ENCODE measurements at regions not wholly inside any gene's neighbourhood (a gene's known extent, or its start where the extent isn't known, plus 50 kb on each side); places are given as distances from the start of the nearest gene placed in this dataset.
"Not testable (repeated sequence)": the region's sequence is repeated elsewhere in the genome, so short reads cannot be mapped to it uniquely, and the experiment has no call there.

GRCh38 chrX:67213686-67214085 is 330.1 kb upstream of the AR start:
- not testable (repeated sequence) for DNase-seq

DNA sequence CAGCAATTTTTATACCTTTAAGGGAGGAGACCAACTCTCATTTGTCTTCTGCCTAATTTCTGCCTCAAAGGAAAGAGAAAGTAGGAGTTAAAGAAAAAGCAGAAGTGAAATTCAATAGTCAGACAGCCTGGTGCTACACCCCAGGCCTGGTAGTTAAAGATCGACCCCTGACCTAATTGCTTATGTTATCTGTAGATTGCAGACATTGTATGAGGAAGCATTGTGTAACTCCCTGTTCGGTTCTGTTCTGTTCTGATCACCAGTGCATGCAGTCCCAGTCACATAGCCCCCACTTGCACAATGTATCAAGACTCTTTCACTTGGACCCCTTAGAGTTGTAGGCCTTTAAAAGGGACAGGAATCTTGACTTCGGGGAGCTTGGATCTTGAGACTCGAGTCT is 335.9 kb upstream of the AR start:
- DNase-seq, result no peak

- no peak for DNase-seq
Measured at GRCh38 chrX:67159437-67159836, 384.4 kb upstream of the AR start.

DNA sequence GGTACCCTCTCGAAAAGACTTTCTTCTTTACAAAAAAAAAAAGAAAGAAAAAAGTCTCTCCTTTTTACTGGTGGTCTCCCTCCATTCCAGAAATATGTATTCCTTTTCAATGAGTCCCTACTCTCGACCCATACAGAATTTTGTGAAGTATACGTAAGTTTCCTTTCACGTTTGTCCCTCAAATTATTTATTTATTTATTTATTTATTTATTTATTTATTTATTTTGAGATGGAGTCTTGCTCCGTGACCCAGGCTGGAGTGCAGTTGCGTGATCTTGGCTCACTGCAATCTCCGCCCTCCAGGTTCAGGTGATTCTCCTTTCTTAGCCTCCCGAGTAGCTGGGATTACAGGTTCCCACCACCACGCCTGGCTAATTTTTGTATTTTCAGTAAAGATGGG is 429.2 kb upstream of the AR start:
- DNase-seq, result no peak

- no peak for DNase-seq
Measured at GRCh38 chrX:67105758-67106116, 438.1 kb upstream of the AR start.

- DNase-seq, result no peak
Measured at GRCh38 chrX:67104982-67105757, 438.7 kb upstream of the AR start.

DNA sequence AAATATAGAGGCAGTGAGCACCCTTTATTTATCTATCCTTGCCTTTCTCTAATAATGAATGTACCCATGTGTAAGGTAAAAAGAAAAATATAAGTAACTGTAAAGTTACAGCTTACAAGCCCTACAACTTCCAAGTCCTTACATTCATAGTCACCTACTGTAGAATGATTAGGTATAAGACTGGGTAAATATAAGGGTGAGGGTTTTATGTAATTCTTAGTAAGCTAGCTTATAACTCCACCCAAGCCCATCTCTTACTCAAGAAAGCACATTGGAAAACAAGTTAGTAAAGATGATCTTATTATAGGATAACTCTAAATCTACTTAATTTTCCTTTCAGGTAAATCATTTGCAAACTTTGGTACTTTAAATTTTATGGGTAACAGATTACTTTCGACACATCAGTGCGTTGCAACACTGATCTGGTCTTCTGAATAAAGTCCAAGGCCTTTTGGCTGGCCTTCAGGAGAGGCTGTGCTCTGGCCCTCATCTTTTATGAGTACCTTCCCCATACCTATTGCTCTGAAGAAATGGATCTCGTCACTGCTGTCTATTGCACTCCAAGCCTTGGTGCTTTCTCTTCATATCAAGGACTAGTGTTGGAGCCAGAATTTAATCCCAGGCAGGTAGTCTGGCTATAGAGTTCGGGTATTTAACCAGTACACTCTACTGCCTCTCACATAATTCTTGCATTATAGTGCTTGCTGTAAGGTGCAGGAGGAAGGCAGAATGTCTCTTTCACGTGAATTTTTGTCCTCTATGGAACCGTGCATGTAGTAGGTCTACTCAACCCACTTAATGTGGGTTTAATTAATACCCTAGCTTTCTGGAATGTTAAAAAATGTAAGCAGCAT is 443.6 kb upstream of the AR start:
- DNase-seq, result no peak

DNA sequence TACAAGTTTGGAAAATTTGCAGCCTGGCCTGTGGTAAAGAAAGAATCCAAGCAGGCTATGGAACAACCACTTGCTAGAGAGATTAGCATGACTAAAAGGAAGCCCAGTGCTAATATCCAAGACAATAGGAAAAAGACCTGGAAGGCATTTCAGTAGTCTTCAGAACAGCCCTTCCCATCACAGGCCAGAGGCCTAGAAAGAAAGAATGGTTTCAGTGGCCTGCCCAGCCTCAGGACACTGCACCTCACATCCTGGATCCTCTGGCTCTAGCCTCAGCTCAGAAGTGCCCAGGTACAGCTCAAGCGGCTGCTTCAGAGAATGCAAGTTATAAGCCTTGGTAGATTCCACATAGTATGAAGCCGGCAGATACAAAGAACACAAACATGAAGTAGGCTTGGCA is 449.8 kb upstream of the AR start:
- no peak for DNase-seq

- DNase-seq, result no peak
Measured at GRCh38 chrX:67050760-67051159, 411.9 kb upstream of the EDA2R start.

DNA sequence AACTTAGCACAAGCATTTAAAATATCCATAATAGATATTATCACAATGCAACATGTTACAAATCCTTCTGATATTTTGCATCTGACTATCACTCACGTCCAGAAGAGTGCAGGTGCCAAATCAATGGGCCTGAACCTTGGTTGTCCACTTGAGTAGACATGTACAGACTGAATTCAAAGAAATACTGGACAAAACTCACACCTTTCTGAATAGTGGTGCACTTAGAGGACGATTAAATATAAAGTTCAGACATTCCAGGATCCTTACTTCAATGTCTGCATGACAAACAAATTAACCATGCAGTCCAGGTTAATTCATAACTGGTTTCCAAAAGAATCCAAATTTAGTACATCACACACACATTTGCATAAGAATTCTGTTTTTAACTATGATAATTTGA is 406.0 kb upstream of the EDA2R start:
- DNase-seq, result no peak

GRCh38 chrX:67044029-67044653 is 405.3 kb upstream of the EDA2R start:
- DNase-seq, result no peak

DNA sequence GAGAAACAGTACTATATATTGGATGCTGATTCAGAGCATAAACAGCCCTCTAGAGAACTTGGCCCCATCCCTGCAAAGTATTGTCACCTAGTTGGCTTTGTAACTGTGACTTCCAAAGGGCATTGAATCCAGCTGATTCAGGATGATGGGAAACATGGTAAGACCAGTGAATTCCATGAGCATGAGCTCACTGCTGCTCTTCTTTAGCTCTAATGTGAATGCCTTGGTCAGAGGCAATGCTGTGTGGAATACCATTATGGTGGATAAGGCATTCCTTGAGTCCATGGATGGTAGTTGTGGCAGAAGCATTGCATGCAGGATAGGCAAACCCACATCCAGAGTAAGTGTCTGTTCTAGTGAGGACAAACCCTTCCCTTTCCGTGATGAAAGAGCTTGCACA is 365.6 kb upstream of the EDA2R start:
- no peak for DNase-seq

DNA sequence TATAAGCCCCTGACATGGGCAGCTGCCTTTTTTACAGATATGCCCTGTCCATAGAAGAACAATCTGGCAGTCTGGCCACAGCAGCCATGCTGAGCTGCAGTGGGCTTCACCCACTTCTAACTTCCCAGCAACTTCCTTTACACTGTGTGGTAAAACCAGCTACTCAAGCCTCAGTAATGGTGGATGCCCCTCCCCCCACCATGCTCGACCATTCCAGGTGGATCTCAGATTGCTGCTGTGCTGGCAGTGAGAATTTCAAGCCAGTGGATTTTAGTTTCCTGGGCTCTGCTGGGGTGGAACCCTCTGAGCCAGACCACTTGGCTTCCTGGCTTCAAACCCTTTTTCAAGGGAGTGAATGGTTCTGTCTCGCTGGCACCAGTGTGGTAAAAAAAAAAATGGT is 355.9 kb upstream of the EDA2R start:
- no peak for DNase-seq

DNA sequence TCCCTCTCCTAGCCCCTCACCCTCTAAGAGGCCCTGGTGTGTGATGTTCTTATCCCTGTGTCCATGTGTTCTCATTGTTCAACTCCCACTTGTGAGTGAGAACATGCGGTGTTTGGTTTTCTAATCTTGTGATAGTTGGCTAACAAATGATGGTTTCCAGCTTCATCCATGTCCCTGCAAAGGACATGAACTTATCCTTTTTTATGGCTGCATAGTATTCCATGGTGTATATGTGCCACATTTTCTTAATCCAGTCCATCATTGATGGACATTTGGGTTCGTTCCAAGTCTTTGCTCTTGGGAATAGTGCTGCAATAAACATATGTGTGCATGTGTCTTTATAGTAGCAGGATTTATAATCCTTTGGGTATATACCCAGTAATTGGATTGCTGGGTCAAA is 353.2 kb upstream of the EDA2R start:
- not testable (repeated sequence) for DNase-seq

DNA sequence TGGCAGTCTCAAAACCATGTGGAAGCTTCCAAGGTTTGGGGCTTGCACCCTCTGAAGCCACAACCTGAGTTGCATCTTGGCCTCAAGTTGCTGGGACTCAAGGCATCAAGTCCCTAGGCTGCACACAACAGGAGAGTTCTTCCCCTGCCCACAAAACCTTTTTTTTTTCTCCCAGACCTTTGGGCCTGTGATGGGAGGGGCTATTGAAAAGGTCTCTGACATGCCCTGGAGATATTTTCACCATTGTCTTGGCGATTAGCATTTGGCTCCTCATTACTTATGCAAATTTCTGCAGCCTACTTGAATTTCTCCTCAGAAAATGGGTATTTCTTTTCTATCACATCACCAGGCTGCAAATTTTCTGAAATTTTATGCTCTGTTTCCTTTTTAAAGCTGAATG is 349.5 kb upstream of the EDA2R start:
- DNase-seq, result no peak

DNA sequence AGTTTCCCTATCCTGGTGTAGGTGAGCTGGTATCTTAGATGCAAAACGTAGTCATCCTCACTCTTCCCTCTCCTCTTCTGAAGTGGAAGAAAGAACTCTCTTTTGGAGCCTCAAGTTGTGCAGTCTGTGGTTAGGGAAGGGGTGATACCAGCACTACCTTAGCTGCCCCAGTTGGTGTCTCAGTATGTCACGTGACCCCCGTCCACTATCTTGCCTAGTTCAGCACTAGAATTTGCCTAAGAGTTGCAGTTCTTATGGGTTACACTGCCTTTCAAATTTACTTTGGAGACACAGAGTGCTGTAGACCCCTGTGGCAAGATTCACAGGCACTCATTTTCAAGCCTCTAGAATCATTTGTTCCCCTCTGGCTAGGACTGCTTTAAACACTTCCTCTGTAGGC is 322.8 kb upstream of the EDA2R start:
- DNase-seq, result no peak

DNA sequence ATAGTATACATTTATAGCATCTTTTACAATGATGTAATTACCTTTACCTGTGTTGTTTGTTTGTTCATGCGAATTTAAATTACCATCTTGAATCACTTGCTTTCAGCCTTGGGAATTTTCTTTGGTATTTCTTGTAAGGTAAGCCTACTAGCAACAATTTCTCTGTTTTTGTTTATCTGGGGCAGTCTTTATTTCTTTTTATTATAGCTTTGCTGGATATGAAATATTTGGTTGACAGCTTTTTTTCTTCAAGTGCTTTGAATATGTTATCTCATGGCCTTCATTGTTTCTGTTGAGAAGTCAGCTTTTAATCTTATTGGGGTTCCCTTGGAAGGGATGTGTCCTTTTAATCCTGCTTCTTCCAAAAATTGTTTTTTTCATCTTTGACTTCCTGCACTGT is 292.8 kb upstream of the EDA2R start:
- DNase-seq, result no peak

DNA sequence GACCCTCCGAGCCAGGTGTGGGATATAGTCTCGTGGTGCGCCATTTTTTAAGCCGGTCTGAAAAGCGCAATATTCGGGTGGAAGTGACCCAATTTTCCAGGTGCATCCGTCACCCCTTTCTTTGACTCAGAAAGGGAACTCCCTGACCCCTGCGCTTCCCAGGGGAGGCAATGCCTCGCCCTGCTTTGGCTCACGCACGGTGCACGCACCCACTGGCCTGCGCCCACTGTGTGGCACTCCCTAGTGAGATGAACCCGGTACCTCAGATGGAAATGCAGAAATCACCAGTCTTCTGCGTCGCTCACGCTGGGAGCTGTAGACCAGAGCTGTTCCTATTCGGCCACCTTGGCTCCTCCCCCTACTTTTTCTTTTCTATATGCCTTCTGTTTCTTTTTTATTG is 291.6 kb upstream of the EDA2R start:
- DNase-seq, result not testable (repeated sequence)

GRCh38 chrX:66920296-66920695 is 281.4 kb upstream of the EDA2R start:
- no peak for DNase-seq

DNA sequence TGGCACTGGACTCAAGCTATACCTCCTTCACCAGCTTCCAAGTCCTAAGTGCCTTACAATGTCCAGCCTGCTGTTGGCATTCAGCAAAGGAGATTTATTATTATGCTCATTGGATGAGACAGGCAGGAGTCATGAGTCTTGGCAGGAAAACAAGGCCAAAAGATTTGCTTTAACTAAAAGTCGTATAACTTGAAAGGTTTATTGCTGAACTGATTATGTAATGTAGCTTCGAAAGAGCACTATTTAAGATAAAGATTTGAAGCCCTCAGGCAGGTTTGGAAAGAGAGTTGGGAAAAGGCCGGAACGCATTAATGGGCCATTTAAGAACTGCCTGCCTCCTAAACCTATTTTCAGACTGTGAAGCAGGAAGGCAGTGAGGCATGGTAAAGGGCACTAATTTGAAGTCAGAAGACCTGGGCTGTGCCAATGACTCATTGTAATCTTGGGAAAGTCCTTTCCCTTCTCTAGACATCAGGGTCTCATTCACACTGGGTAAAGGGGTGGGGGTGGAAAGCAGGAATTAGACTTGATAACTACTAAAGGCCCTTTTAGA is 280.5 kb upstream of the EDA2R start:
- no peak for DNase-seq

- no peak for DNase-seq
Measured at GRCh38 chrX:66918511-66918910, 279.6 kb upstream of the EDA2R start.

GRCh38 chrX:66915893-66916292 is 277.0 kb upstream of the EDA2R start:
- DNase-seq, result no peak

- no peak for DNase-seq
Measured at GRCh38 chrX:66914080-66914479, 275.2 kb upstream of the EDA2R start.

- DNase-seq, result no peak
Measured at GRCh38 chrX:66912417-66912816, 273.5 kb upstream of the EDA2R start.
